Upper lobe of left lung (tissue), 6 donors: ENCODE measurements at regions not wholly inside any gene's neighbourhood (a gene's known extent, or its start where the extent isn't known, plus 50 kb on each side); places are given as distances from the start of the nearest gene placed in this dataset.

ENCODE experiments used
- ATAC-seq, 2 donors: fragments of 200-7000 bp; cut with Tn5 transposase; one replicate each; pipeline ENCODE4 v1.9.1; 2022; ENCODE audit warnings: mild to moderate bottlenecking in 2 of 2, moderate library complexity in 2 of 2; ENCODE audit not compliant: low FRiP score in 2 of 2
- DNase-seq, 2 donors: peaks; one replicate each; pipeline ENCODE4 v3.0.0-alpha.2; 2019 to 2020
- H3K27ac ChIP-seq, 4 donors: fragments of 200-600 bp; sonication (generic); one replicate each; pipeline ENCODE4 v1.5.1; 2016 to 2019
- H3K27me3 ChIP-seq, 4 donors: fragments of 200-600 bp; sonication (generic); one replicate each; pipeline ENCODE4 v1.5.1; 2017 to 2019
- H3K36me3 ChIP-seq, 4 donors: fragments of 200-600 bp; sonication (generic); one replicate each; pipeline ENCODE4 v1.5.1; 2016 to 2019
- H3K4me1 ChIP-seq, 4 donors: fragments of 200-600 bp; sonication (generic); one replicate each; pipeline ENCODE4 v1.5.1; 2018 to 2019
- H3K4me3 ChIP-seq, 4 donors: fragments of 200-600 bp; sonication (generic); one replicate each; pipeline ENCODE4 v1.5.1; 2017 to 2019; ENCODE audit warnings: mild to moderate bottlenecking in 2 of 4, moderate library complexity in 1 of 4
- H3K9me3 ChIP-seq, 4 donors: fragments of 200-600 bp; sonication (generic); one replicate each; pipeline ENCODE4 v1.5.1; 2018 to 2019
- EP300 ChIP-seq, 4 donors: sonication (generic); formaldehyde crosslinking; IDR thresholded peaks; one replicate each; pipeline ENCODE4 v1.5.1; 2017; ENCODE audit warnings: antibody characterized with exemption in 4 of 4, control low read depth in 2 of 4
- POLR2A ChIP-seq, 4 donors: fragments of 450-650 bp; IDR thresholded peaks; one replicate each; pipeline ENCODE4 v1.5.1; 2016 to 2017; ENCODE audit warnings: antibody characterized with exemption in 4 of 4, mild to moderate bottlenecking in 2 of 4
- POLR2AphosphoS5 ChIP-seq, 2 donors: sonication (generic); formaldehyde crosslinking; IDR thresholded peaks; one replicate each; pipeline ENCODE4 v1.5.1; 2017; ENCODE audit warnings: antibody characterized with exemption in 2 of 2
- WGBS, 2 donors: methylation state at CpG; one replicate each; pipeline ENCODE4 v1.1.5; 2017 to 2018; 5-methylcytosine and 5-hydroxymethylcytosine counted together
- TF ChIP-seq, protein P1 (sequence below), 6 experiments: fragments of 450-650 bp in 4 of 6; fragments of 200-600 bp in 2 of 6; sonication (generic) in 2 of 6; IDR thresholded peaks; one replicate each; pipeline ENCODE4 v1.5.1; 2016 to 2019; ENCODE audit warnings: antibody characterized with exemption in 6 of 6
- donor health status: DM: no; HTN: no; CAD: no; lungs with moderate emphysema.
- donor health status: DM: no; HTN: yes; CAD: no; lungs with severe emphysema.

DNA sequence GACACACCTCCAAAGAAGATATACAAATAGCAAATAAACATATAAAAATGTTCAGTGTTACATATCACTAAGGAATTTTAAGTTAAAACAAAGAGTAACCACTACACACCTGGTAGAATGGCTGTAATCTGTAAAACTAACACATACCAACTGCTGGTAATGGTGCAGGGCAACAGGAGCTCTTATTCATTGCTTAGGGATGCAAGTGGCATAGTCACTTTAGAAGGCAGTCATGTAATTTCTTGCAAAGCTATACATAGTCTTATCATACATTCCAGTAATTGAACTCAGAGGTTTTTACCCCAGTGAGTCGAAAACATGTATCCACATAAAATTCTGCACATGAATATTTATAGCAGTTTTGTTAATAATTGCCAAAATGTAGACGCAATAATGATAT, 906.8 kb upstream of the CITED2 start:
- Histone ChIP-seq H3K36me3 (no peaks in the 10 kb centered on the region), H3K27ac (no peak overlapping the region), H3K4me3 (no peak overlapping the region), H3K4me1 (no peaks in the 10 kb centered on the region), H3K9me3 (no peaks in the 10 kb centered on the region), H3K27me3 (no peaks in the 10 kb centered on the region)
- no peak for ATAC-seq
- 89 to 92% methylated on average over 2 of the region's 2 CpGs for WGBS, 2 donors
- no peak for DNase-seq
- TF ChIP-seq POLR2A (IDR thresholded peaks at IDR 0.05) (no peak), EP300 (IDR thresholded peaks at IDR 0.05) (no peak), POLR2AphosphoS5 (IDR thresholded peaks at IDR 0.05) (no peak)
- TF ChIP-seq, protein P1, sequence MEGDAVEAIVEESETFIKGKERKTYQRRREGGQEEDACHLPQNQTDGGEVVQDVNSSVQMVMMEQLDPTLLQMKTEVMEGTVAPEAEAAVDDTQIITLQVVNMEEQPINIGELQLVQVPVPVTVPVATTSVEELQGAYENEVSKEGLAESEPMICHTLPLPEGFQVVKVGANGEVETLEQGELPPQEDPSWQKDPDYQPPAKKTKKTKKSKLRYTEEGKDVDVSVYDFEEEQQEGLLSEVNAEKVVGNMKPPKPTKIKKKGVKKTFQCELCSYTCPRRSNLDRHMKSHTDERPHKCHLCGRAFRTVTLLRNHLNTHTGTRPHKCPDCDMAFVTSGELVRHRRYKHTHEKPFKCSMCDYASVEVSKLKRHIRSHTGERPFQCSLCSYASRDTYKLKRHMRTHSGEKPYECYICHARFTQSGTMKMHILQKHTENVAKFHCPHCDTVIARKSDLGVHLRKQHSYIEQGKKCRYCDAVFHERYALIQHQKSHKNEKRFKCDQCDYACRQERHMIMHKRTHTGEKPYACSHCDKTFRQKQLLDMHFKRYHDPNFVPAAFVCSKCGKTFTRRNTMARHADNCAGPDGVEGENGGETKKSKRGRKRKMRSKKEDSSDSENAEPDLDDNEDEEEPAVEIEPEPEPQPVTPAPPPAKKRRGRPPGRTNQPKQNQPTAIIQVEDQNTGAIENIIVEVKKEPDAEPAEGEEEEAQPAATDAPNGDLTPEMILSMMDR (IDR thresholded peaks at IDR 0.05) = no peak

DNA sequence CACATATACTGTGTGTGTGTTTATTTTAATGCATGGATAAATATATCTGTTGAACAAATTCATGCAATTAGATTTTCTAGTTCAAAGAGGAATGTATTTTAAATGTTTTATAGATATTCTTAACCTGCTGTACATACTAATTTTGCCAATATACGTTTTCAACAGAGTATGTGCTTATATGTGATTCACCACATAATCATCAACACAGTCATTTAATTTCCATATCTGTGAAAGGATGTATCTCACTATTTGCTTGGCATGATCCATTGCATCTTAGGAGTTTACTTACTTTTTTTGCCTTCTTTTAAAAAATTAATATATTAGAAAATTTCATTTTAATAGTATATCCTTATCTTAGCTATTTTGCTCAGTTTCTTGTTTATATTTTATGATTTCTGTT, 902.3 kb upstream of the CITED2 start:
- Histone ChIP-seq H3K36me3 (no peaks in the 10 kb centered on the region), H3K27ac (no peak overlapping the region), H3K9me3 (no peaks in the 10 kb centered on the region), H3K4me1 (no peaks in the 10 kb centered on the region), H3K27me3 (no peaks in the 10 kb centered on the region), H3K4me3 (no peak overlapping the region)
- 73 to 85% methylated on average over 1 of the region's 1 CpG for WGBS, 2 donors
- no peak for DNase-seq
- no peak for TF ChIP-seq EP300 (IDR thresholded peaks at IDR 0.05)
- TF ChIP-seq POLR2A (IDR thresholded peaks at IDR 0.05) = no peak
- no peak for TF ChIP-seq POLR2AphosphoS5 (IDR thresholded peaks at IDR 0.05)
- TF ChIP-seq, protein P1 (IDR thresholded peaks at IDR 0.05) = no peak
- ATAC-seq = no peak

DNA sequence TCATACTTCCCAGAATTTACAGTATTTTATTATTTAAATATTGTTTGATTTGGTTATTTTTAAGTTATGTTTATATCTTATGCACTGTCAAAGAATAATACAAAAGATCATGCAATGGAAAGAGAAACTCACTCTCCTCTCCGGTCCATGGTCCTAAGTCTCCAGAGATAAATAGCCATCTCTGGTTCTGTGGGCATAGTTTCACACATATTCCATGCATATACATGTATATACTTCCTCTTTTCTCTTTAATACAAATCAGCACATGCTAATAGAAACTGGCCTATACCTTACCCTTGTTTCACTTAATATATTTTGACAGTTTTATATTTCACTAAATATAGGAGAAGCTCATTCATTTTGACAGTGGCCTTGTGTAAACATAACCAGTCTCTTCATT, 901.7 kb upstream of the CITED2 start:
- H3K27ac ChIP-seq = no peak overlapping the region
- no peaks in the 10 kb centered on the region for H3K27me3 ChIP-seq
- DNase-seq = no peak
- WGBS, 2 donors = 81 to 91% methylated on average over 1 of the region's 1 CpG
- no peaks in the 10 kb centered on the region for H3K9me3 ChIP-seq
- no peak for ATAC-seq
- no peaks in the 10 kb centered on the region for H3K36me3 ChIP-seq
- H3K4me3 ChIP-seq = no peak overlapping the region
- TF ChIP-seq POLR2AphosphoS5 (IDR thresholded peaks at IDR 0.05) = no peak
- TF ChIP-seq, protein P1 (IDR thresholded peaks at IDR 0.05) = no peak
- TF ChIP-seq EP300 (IDR thresholded peaks at IDR 0.05) = no peak
- no peak for TF ChIP-seq POLR2A (IDR thresholded peaks at IDR 0.05)
- no peaks in the 10 kb centered on the region for H3K4me1 ChIP-seq

DNA sequence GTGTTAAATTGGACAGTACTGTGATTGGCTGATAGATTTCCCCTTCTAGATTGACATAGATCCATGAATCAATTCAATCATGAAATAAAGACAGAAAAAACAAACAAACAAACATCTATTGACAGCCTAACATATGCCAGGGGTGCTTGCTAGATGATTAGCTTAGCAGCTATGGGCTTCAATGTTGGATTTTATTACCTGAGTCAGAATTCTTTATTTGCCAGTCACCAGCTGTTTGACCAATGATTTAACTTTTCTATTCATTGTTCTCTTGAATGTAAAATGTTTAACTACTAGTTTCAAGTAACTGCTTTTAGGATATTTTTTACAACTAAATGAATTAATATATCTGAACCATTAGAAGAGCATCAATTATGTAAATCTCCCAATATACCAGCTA, 901.3 kb upstream of the CITED2 start:
- H3K36me3 ChIP-seq = no peaks in the 10 kb centered on the region
- ATAC-seq (no peak), DNase-seq (no peak)
- H3K9me3 ChIP-seq = no peaks in the 10 kb centered on the region
- TF ChIP-seq POLR2AphosphoS5 (IDR thresholded peaks at IDR 0.05) (no peak), POLR2A (IDR thresholded peaks at IDR 0.05) (no peak), EP300 (IDR thresholded peaks at IDR 0.05) (no peak)
- TF ChIP-seq, protein P1 (IDR thresholded peaks at IDR 0.05) = no peak
- no peak overlapping the region for H3K27ac ChIP-seq
- no peaks in the 10 kb centered on the region for H3K27me3 ChIP-seq
- H3K4me3 ChIP-seq = no peak overlapping the region
- no peaks in the 10 kb centered on the region for H3K4me1 ChIP-seq

DNA sequence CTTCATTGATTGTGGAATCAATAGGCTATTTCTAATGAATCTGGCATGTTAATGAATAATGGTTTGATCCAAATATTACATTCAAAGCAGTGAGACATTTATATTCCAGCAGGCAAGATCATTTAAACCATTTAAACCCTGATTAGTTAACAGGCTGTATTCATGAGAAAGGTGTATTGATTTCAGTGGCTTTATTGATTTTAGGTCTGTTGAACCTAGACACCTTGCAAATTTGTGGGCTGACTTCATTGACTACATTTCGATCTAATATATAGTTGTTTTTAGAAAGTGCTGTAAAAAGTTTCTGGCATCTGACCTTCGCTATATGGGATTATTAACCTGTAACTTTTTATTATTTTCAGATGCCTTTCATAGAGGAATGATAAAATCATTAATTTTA, 900.1 kb upstream of the CITED2 start:
- TF ChIP-seq POLR2A (IDR thresholded peaks at IDR 0.05) (no peak), POLR2AphosphoS5 (IDR thresholded peaks at IDR 0.05) (no peak), EP300 (IDR thresholded peaks at IDR 0.05) (no peak)
- TF ChIP-seq, protein P1 (IDR thresholded peaks at IDR 0.05) = no peak
- ATAC-seq = no peak
- 87 to 94% methylated on average over 2 of the region's 2 CpGs for WGBS, 2 donors

More for the DNA sequence above, 900.1 kb upstream of the CITED2 start:
- H3K27me3 ChIP-seq = no peaks in the 10 kb centered on the region
- H3K4me3 ChIP-seq = no peak overlapping the region
- no peaks in the 10 kb centered on the region for H3K36me3 ChIP-seq
- H3K4me1 ChIP-seq = no peaks in the 10 kb centered on the region
- H3K27ac ChIP-seq = no peak overlapping the region
- H3K9me3 ChIP-seq = no peaks in the 10 kb centered on the region
- no peak for DNase-seq
